ENCODE measurements at regions not wholly inside any gene's neighbourhood (a gene's known extent, or its start where the extent isn't known, plus 50 kb on each side); places are given as distances from the start of the nearest gene placed in this dataset.

DNA sequence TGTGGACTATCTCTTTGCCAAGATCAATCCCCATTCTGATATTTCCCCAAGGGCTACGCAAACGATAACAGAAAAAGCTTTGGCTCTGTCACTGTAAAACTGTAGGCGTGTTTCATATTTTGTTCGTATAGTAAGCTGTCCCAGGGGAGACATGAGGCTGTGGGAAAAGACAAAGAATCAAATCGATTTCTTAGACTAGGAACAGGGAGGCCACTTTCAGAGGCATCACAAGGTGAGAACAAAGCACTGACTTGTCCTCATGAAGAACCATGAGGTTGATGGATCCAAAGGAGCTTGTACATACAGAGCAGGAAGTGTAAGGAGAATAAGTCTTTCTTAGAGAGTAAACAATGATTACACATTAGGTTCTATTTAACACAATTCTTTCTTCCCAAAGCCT is 255.7 kb downstream of the HNMT start:
- H3K27ac ChIP-seq (ENCODE audit: low read depth, low read length) = no peak overlapping the region
- H3K36me3 ChIP-seq (ENCODE audit: control insufficient read depth, insufficient read depth, low read length) = no peaks in the 10 kb centered on the region
- no peak overlapping the region for H3K4me3 ChIP-seq (ENCODE audit: low read depth, low read length)
- no peaks in the 10 kb centered on the region for H3K27me3 ChIP-seq (ENCODE audit: control insufficient read depth, insufficient read depth, low read length)
- no peak overlapping the region for H3K9ac ChIP-seq (ENCODE audit: low read depth, low read length)
- H3K4me1 ChIP-seq (ENCODE audit: control insufficient read depth, insufficient read depth, low read length) = peaks cover 15% of the 10 kb centered on the region
- no peaks in the 10 kb centered on the region for H3K9me3 ChIP-seq (ENCODE audit: control insufficient read depth, insufficient read depth, low read length)

GRCh38 chr2:138221358-138221757 is 257.1 kb downstream of the HNMT start:
- H3K9me3 ChIP-seq (ENCODE audit: control insufficient read depth, insufficient read depth, low read length) = no peaks in the 10 kb centered on the region
- no peaks in the 10 kb centered on the region for H3K36me3 ChIP-seq (ENCODE audit: control insufficient read depth, insufficient read depth, low read length)
- no peak overlapping the region for H3K27ac ChIP-seq (ENCODE audit: low read depth, low read length)
- no peaks in the 10 kb centered on the region for H3K27me3 ChIP-seq (ENCODE audit: control insufficient read depth, insufficient read depth, low read length)
- H3K4me3 ChIP-seq (ENCODE audit: low read depth, low read length) = no peak overlapping the region
- H3K9ac ChIP-seq (ENCODE audit: low read depth, low read length) = no peak overlapping the region
- H3K4me1 ChIP-seq (ENCODE audit: control insufficient read depth, insufficient read depth, low read length) = peaks cover 15% of the 10 kb centered on the region

- Histone ChIP-seq H3K4me1 (ENCODE audit: control insufficient read depth, insufficient read depth, low read length) (peaks cover 6% of the 10 kb centered on the region), H3K27me3 (ENCODE audit: control insufficient read depth, insufficient read depth, low read length) (no peaks in the 10 kb centered on the region), H3K9me3 (ENCODE audit: control insufficient read depth, insufficient read depth, low read length) (no peaks in the 10 kb centered on the region), H3K36me3 (ENCODE audit: control insufficient read depth, insufficient read depth, low read length) (no peaks in the 10 kb centered on the region), H3K9ac (ENCODE audit: low read depth, low read length) (no peak overlapping the region), H3K27ac (ENCODE audit: low read depth, low read length) (no peak overlapping the region), H3K4me3 (ENCODE audit: low read depth, low read length) (no peak overlapping the region)
Measured at GRCh38 chr2:138223319-138223718, 259.0 kb downstream of the HNMT start.

DNA sequence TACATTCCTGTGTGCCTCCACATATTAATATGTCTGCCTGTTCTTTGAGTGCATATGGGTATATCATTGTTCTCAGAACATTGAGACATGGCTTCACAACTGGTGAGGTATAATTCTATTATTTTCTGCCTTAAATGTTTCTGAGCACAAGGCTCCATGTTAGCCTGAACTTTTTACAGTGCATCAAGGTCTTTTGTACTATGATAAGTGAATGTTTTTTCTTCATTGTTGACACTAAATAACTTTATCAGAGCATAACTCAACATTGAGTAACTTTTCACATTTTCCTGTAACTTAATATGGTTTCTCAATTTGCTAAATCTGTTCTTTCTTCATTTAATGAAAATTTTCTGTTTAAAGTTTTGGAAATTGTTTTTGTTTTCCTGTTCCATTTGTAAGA is 262.9 kb downstream of the HNMT start:
- H3K4me1 ChIP-seq (ENCODE audit: control insufficient read depth, insufficient read depth, low read length) = 0 out of 2 replicates have a peak, but pooled peaks cover 5% of the 10 kb centered on the region
- no peaks in the 10 kb centered on the region for H3K27me3 ChIP-seq (ENCODE audit: control insufficient read depth, insufficient read depth, low read length)
- H3K36me3 ChIP-seq (ENCODE audit: control insufficient read depth, insufficient read depth, low read length) = no peaks in the 10 kb centered on the region
- no peak overlapping the region for H3K9ac ChIP-seq (ENCODE audit: low read depth, low read length)
- no peaks in the 10 kb centered on the region for H3K9me3 ChIP-seq (ENCODE audit: control insufficient read depth, insufficient read depth, low read length)
- H3K27ac ChIP-seq (ENCODE audit: low read depth, low read length) = no peak overlapping the region
- no peak overlapping the region for H3K4me3 ChIP-seq (ENCODE audit: low read depth, low read length)

GRCh38 chr2:138228101-138228500 is 263.8 kb downstream of the HNMT start:
- H3K9me3 ChIP-seq (ENCODE audit: control insufficient read depth, insufficient read depth, low read length) = no peaks in the 10 kb centered on the region
- no peak overlapping the region for H3K27ac ChIP-seq (ENCODE audit: low read depth, low read length)
- H3K4me1 ChIP-seq (ENCODE audit: control insufficient read depth, insufficient read depth, low read length) = peaks cover 7% of the 10 kb centered on the region; the same call in 1 of the 2 replicates
- H3K36me3 ChIP-seq (ENCODE audit: control insufficient read depth, insufficient read depth, low read length) = no peaks in the 10 kb centered on the region
- no peak overlapping the region for H3K4me3 ChIP-seq (ENCODE audit: low read depth, low read length)
- no peaks in the 10 kb centered on the region for H3K27me3 ChIP-seq (ENCODE audit: control insufficient read depth, insufficient read depth, low read length)
- H3K9ac ChIP-seq (ENCODE audit: low read depth, low read length) = no peak overlapping the region

- Histone ChIP-seq H3K9ac (ENCODE audit: low read depth, low read length) (no peak overlapping the region), H3K36me3 (ENCODE audit: control insufficient read depth, insufficient read depth, low read length) (no peaks in the 10 kb centered on the region), H3K4me1 (ENCODE audit: control insufficient read depth, insufficient read depth, low read length) (peaks cover 20% of the 10 kb centered on the region), H3K4me3 (ENCODE audit: low read depth, low read length) (no peak overlapping the region), H3K27ac (ENCODE audit: low read depth, low read length) (no peak overlapping the region), H3K27me3 (ENCODE audit: control insufficient read depth, insufficient read depth, low read length) (no peaks in the 10 kb centered on the region), H3K9me3 (ENCODE audit: control insufficient read depth, insufficient read depth, low read length) (no peaks in the 10 kb centered on the region)
Measured at GRCh38 chr2:138234265-138234664, 267.3 kb upstream of the SPOPL start.

GRCh38 chr2:138235041-138235440 is 266.5 kb upstream of the SPOPL start:
- Histone ChIP-seq H3K9ac (ENCODE audit: low read depth, low read length) (no peak overlapping the region), H3K4me3 (ENCODE audit: low read depth, low read length) (no peak overlapping the region), H3K36me3 (ENCODE audit: control insufficient read depth, insufficient read depth, low read length) (no peaks in the 10 kb centered on the region), H3K27me3 (ENCODE audit: control insufficient read depth, insufficient read depth, low read length) (no peaks in the 10 kb centered on the region), H3K9me3 (ENCODE audit: control insufficient read depth, insufficient read depth, low read length) (no peaks in the 10 kb centered on the region), H3K27ac (ENCODE audit: low read depth, low read length) (no peak overlapping the region), H3K4me1 (ENCODE audit: control insufficient read depth, insufficient read depth, low read length) (peaks cover 20% of the 10 kb centered on the region)

- no peak overlapping the region for H3K4me3 ChIP-seq (ENCODE audit: low read depth, low read length)
Measured at GRCh38 chr2:138236142-138236541, 265.4 kb upstream of the SPOPL start.

GRCh38 chr2:138237667-138238384 is 263.7 kb upstream of the SPOPL start:
- Histone ChIP-seq H3K27me3 (ENCODE audit: control insufficient read depth, insufficient read depth, low read length) (no peaks in the 10 kb centered on the region), H3K9me3 (ENCODE audit: control insufficient read depth, insufficient read depth, low read length) (no peaks in the 10 kb centered on the region), H3K36me3 (ENCODE audit: control insufficient read depth, insufficient read depth, low read length) (no peaks in the 10 kb centered on the region), H3K4me3 (ENCODE audit: low read depth, low read length) (no peak overlapping the region), H3K4me1 (ENCODE audit: control insufficient read depth, insufficient read depth, low read length) (peaks cover 13% of the 10 kb centered on the region), H3K27ac (ENCODE audit: low read depth, low read length) (no peak overlapping the region), H3K9ac (ENCODE audit: low read depth, low read length) (no peak overlapping the region)

More at GRCh38 chr2:138236142-138236541, 265.4 kb upstream of the SPOPL start:
- Histone ChIP-seq H3K9ac (ENCODE audit: low read depth, low read length) (no peak overlapping the region), H3K36me3 (ENCODE audit: control insufficient read depth, insufficient read depth, low read length) (no peaks in the 10 kb centered on the region), H3K27me3 (ENCODE audit: control insufficient read depth, insufficient read depth, low read length) (no peaks in the 10 kb centered on the region), H3K27ac (ENCODE audit: low read depth, low read length) (no peak overlapping the region), H3K4me1 (ENCODE audit: control insufficient read depth, insufficient read depth, low read length) (peaks cover 20% of the 10 kb centered on the region), H3K9me3 (ENCODE audit: control insufficient read depth, insufficient read depth, low read length) (no peaks in the 10 kb centered on the region)

DNA sequence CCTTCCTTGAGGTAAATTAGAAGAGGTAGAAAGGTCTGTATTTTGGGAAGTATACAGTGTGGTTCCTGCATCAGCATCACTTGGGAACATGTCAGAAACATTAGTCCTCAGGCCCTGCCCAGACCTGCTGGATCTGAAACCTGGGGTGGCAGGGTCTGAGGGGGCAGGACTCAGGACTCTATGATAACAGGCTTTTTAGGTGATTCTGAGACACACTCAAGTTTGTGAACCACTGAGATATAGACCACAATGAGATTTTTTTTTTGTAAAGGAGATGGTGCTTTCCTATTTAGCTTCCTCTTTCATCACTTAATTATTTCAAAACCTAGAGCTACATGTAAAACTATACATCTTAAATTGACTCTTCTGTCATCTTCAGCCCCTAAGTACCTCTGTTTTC is 262.7 kb upstream of the SPOPL start:
- Histone ChIP-seq H3K27me3 (ENCODE audit: control insufficient read depth, insufficient read depth, low read length) (no peaks in the 10 kb centered on the region), H3K27ac (ENCODE audit: low read depth, low read length) (no peak overlapping the region), H3K9me3 (ENCODE audit: control insufficient read depth, insufficient read depth, low read length) (no peaks in the 10 kb centered on the region), H3K4me1 (ENCODE audit: control insufficient read depth, insufficient read depth, low read length) (peaks cover 13% of the 10 kb centered on the region), H3K4me3 (ENCODE audit: low read depth, low read length) (no peak overlapping the region), H3K36me3 (ENCODE audit: control insufficient read depth, insufficient read depth, low read length) (no peaks in the 10 kb centered on the region), H3K9ac (ENCODE audit: low read depth, low read length) (no peak overlapping the region)

- no peaks in the 10 kb centered on the region for H3K27me3 ChIP-seq (ENCODE audit: control insufficient read depth, insufficient read depth, low read length)
- no peak overlapping the region for H3K27ac ChIP-seq (ENCODE audit: low read depth, low read length)
Measured at GRCh38 chr2:138239902-138240491, 261.6 kb upstream of the SPOPL start.

More at GRCh38 chr2:138239902-138240491, 261.6 kb upstream of the SPOPL start:
- Histone ChIP-seq H3K4me3 (ENCODE audit: low read depth, low read length) (no peak overlapping the region), H3K4me1 (ENCODE audit: control insufficient read depth, insufficient read depth, low read length) (peaks cover 7% of the 10 kb centered on the region), H3K9me3 (ENCODE audit: control insufficient read depth, insufficient read depth, low read length) (no peaks in the 10 kb centered on the region), H3K36me3 (ENCODE audit: control insufficient read depth, insufficient read depth, low read length) (no peaks in the 10 kb centered on the region), H3K9ac (ENCODE audit: low read depth, low read length) (no peak overlapping the region)

Data from HUES48 (cell line).